GM23248 (cell line): ENCODE measurements at regions not wholly inside any gene's neighbourhood (a gene's known extent, or its start where the extent isn't known, plus 50 kb on each side); places are given as distances from the start of the nearest gene placed in this dataset.

Experiments
- DNase-seq: peaks from one replicate; pipeline ENCODE4 v3.0.0-alpha.2; 2015
- H2AFZ ChIP-seq: fragments of 200-600 bp; sonication (generic); 2 replicates; pipeline ENCODE4 v1.6.1; 2016; ENCODE audit warnings: antibody characterized with exemption
- H3F3A ChIP-seq: fragments of 200-600 bp; sonication (generic); 2 replicates; pipeline ENCODE4 v1.6.1; 2016; ENCODE audit warnings: mild to moderate bottlenecking, antibody characterized with exemption, mixed run types; ENCODE audit not compliant: insufficient read depth
- H3K27ac ChIP-seq: fragments of 200-600 bp; sonication (generic); 2 replicates; pipeline ENCODE4 v1.5.1; 2016; ENCODE audit warnings: mild to moderate bottlenecking
- H3K27me3 ChIP-seq: fragments of 200-600 bp; sonication (generic); replicated peaks from 2 replicates; pipeline ENCODE4 v1.6.1; 2016; ENCODE audit warnings: mild to moderate bottlenecking; ENCODE audit not compliant: insufficient read depth
- H3K36me3 ChIP-seq: fragments of 200-600 bp; sonication (generic); 2 replicates; pipeline ENCODE4 v1.6.1; 2016; ENCODE audit warnings: low read depth, mild to moderate bottlenecking
- H3K4me1 ChIP-seq: fragments of 200-600 bp; sonication (generic); 2 replicates; pipeline ENCODE4 v1.6.1; 2016; ENCODE audit warnings: mild to moderate bottlenecking; ENCODE audit not compliant: insufficient read depth
- H3K4me2 ChIP-seq: fragments of 200-600 bp; sonication (generic); one replicate; pipeline ENCODE4 v1.6.1; 2016; ENCODE audit warnings: mild to moderate bottlenecking; ENCODE audit not compliant: unreplicated experiment
- H3K4me3 ChIP-seq: fragments of 200-600 bp; sonication (generic); 2 replicates; pipeline ENCODE4 v1.5.1; 2016; ENCODE audit warnings: mild to moderate bottlenecking
- H3K79me2 ChIP-seq: fragments of 200-600 bp; sonication (generic); 2 replicates; pipeline ENCODE4 v1.6.1; 2016; ENCODE audit warnings: mild to moderate bottlenecking; ENCODE audit not compliant: insufficient read depth
- H3K9ac ChIP-seq: fragments of 200-600 bp; sonication (generic); 2 replicates; pipeline ENCODE4 v1.6.1; 2016; ENCODE audit warnings: mild to moderate bottlenecking
- H3K9me2 ChIP-seq: fragments of 200-600 bp; sonication (generic); 2 replicates; pipeline ENCODE4 v1.6.1; 2016; ENCODE audit warnings: mixed run types, mild to moderate bottlenecking, moderate library complexity; ENCODE audit not compliant: insufficient read depth
- H3K9me3 ChIP-seq: fragments of 200-600 bp; sonication (generic); one replicate; pipeline ENCODE4 v1.6.1; 2017; ENCODE audit warnings: low read depth
- H4K20me1 ChIP-seq: fragments of 200-600 bp; sonication (generic); 2 replicates; pipeline ENCODE4 v1.6.0; 2016; ENCODE audit not compliant: insufficient read depth
- EZH2 ChIP-seq: fragments of 200-600 bp; sonication (generic); IDR thresholded peaks from 2 replicates; pipeline ENCODE4 v1.6.1; 2018; ENCODE audit warnings: antibody characterized with exemption, mild to moderate bottlenecking; ENCODE audit not compliant: insufficient read depth, poor library complexity, severe bottlenecking
- EZH2phosphoT487 ChIP-seq: fragments of 200-600 bp; sonication (generic); IDR thresholded peaks from 2 replicates; pipeline ENCODE4 v1.6.1; 2018; ENCODE audit warnings: antibody characterized with exemption, moderate library complexity, mild to moderate bottlenecking, low read depth; ENCODE audit not compliant: insufficient read depth
- WGBS, 2 experiments: methylation state at CpG; one replicate each; pipeline ENCODE4 v1.1.6; 2015 to 2017; ENCODE audit warnings: low lambda C conversion rate in 2 of 2, low coverage in 1 of 2; ENCODE audit errors: missing lambda C conversion rate in 2 of 2; 5-methylcytosine and 5-hydroxymethylcytosine counted together
- in situ Hi-C: fragments of 300-500 bp; cut with MboI; formaldehyde crosslinking; loops from 2 replicates; pipeline ENCODE4 v1.15.0; 2020

DNA sequence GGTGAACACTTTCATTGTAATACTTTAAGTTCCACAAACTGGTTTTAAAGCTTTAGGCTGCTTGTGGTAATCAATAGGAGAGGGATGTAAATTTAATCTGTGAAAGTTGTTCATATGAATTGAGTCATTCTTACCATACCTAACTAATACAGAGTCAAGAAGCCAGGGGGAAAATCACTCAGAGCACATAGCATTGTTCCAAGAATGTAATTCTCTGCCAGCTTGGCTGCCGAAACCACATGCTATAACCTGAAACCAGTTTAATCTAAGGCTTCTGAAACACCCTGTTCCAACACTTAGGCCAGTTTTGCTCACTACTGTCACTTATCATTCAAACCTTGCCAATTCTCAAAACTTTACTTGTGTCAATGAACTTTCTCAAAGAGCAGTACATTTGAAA lies 528.8 kb upstream of the GRAMD2B start:
- Histone ChIP-seq H3K27ac (no peak overlapping the region), H3K36me3 (no peaks in the 10 kb centered on the region), H3K9me2 (no peaks in the 10 kb centered on the region), H3K79me2 (no peaks in the 10 kb centered on the region), H4K20me1 (no peaks in the 10 kb centered on the region), H3F3A (no peaks in the 10 kb centered on the region), H3K9ac (no peak overlapping the region), H3K4me1 (no peaks in the 10 kb centered on the region), H3K4me2 (no peak overlapping the region), H3K9me3 (no peaks in the 10 kb centered on the region), H3K4me3 (no peak overlapping the region), H3K27me3 (no peaks in the 10 kb centered on the region), H2AFZ (no peak overlapping the region)
- WGBS, 2 experiments = 74 to 86% methylated on average over 1 of the region's 1 CpG
- in situ Hi-C loops = no loop called here
- TF ChIP-seq EZH2phosphoT487 (no peak), EZH2 (no peak)
- no peak for DNase-seq

DNA sequence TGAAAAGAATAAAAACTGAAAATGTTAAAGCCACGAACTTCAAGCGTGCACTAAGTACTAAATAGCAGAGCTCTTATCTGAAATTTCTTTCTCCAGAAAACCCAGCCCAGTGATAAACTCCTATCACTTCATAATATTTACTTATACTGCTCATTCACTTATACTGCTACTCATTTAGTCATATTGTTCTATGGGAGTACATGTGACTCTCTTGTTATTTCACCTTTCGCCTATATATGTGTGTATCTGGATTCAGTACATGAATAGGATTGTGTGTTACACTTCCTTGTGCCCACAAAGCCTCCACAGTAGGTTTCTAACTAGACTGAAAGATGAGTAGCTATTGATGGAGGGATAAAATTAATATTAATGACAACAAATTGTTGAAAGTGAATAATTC lies 526.8 kb upstream of the GRAMD2B start:
- WGBS, 2 experiments = 47 to 56% methylated on average over 3 of the region's 3 CpGs
- in situ Hi-C loops = no loop called here
- Histone ChIP-seq H3K27me3 (no peaks in the 10 kb centered on the region), H3K9me3 (no peaks in the 10 kb centered on the region), H3K27ac (no peak overlapping the region), H4K20me1 (no peaks in the 10 kb centered on the region), H3K4me2 (no peak overlapping the region), H3K4me1 (no peaks in the 10 kb centered on the region), H3K4me3 (no peak overlapping the region), H3K36me3 (no peaks in the 10 kb centered on the region), H3K9ac (no peak overlapping the region), H3K9me2 (no peaks in the 10 kb centered on the region), H3F3A (no peaks in the 10 kb centered on the region), H3K79me2 (no peaks in the 10 kb centered on the region), H2AFZ (no peak overlapping the region)
- no peak for DNase-seq
- TF ChIP-seq EZH2phosphoT487 (no peak), EZH2 (no peak)

DNA sequence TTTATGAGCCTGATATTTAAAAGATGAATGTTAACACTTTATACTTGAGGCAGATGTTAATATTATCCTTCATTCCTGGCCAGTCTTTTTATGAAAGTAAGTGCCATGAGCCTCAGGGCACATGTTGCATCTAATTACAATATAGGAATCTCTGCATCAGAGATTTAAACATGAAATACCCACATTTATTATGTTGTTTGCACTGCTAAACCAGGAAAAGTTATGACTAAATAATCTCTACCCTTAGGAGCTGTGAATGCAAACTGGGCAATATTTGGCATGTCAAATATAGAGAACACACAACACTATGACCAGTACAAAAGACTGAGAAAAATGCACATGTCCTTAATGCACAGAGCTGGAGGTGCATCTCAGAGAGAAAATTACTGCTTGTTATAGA lies 526.1 kb upstream of the GRAMD2B start:
- in situ Hi-C loops = no loop called here
- no peaks in the 10 kb centered on the region for H3K36me3 ChIP-seq
- no peak overlapping the region for H2AFZ ChIP-seq
- no peaks in the 10 kb centered on the region for H3K27me3 ChIP-seq
- no peak for TF ChIP-seq EZH2
- TF ChIP-seq EZH2phosphoT487 = no peak
- H3K9me3 ChIP-seq = no peaks in the 10 kb centered on the region
- H4K20me1 ChIP-seq = no peaks in the 10 kb centered on the region
- no peak overlapping the region for H3K9ac ChIP-seq
- no peaks in the 10 kb centered on the region for H3K79me2 ChIP-seq
- no peaks in the 10 kb centered on the region for H3K9me2 ChIP-seq
- H3F3A ChIP-seq = no peaks in the 10 kb centered on the region
- H3K4me2 ChIP-seq = no peak overlapping the region
- no peak overlapping the region for H3K4me3 ChIP-seq
- DNase-seq = no peak
- H3K4me1 ChIP-seq = no peaks in the 10 kb centered on the region
- no peak overlapping the region for H3K27ac ChIP-seq

DNA sequence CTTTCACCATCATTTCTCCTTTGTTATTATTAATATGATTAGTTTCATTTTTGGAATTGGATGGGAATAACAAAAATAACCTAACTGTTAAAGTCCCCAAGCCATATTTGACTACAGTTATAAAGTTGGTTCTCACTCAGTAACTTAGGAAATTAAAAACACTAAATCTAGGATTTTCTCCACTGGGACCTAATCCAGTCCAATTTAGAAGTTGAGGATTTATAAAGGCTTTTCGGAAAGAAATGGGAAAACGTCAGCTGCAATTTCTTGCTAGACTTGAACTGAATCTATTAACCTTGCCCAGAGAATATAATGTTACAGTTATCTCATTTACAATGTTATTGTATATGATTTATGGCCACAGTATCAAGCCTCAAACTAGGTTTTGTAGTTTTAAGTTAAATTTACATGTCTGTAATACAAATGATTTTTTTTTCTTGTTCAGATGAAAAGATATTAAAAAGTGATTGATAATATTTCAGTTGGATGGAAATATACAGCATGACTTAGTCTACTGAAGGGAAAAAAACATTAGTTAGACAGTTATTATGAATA lies 524.3 kb upstream of the GRAMD2B start:
- no peaks in the 10 kb centered on the region for H3K9me2 ChIP-seq
- no peak for DNase-seq
- WGBS, 2 experiments = 21 to 25% methylated on average over 2 of the region's 2 CpGs
- no peak overlapping the region for H3K9ac ChIP-seq
- no peak overlapping the region for H2AFZ ChIP-seq
- no peaks in the 10 kb centered on the region for H3K27me3 ChIP-seq
- H4K20me1 ChIP-seq = no peaks in the 10 kb centered on the region
- no peaks in the 10 kb centered on the region for H3F3A ChIP-seq
- TF ChIP-seq EZH2 (no peak), EZH2phosphoT487 (no peak)
- H3K4me2 ChIP-seq = no peak overlapping the region
- no peaks in the 10 kb centered on the region for H3K36me3 ChIP-seq
- H3K4me1 ChIP-seq = no peaks in the 10 kb centered on the region
- H3K27ac ChIP-seq = no peak overlapping the region
- H3K79me2 ChIP-seq = no peaks in the 10 kb centered on the region
- in situ Hi-C loops = no loop called here
- H3K4me3 ChIP-seq = no peak overlapping the region
- no peaks in the 10 kb centered on the region for H3K9me3 ChIP-seq

DNA sequence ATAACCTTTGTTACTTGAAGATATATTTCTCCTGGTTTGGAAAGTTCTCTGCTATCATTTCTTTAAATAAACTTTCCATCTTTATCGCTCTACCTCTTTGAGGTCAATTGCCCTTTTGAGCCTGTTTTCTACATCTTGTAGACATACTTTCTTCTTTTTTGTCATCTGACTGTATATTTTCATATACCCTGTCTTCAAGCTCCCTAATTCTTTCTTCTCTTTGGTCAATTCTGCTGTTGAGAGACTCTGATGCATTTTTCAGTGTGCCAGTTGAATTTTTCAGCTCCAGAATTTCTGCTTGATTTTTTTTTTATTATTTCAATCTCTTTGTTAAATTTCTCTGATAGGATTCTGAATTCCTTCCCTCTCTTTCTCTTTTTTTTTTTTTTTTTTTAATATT lies 511.2 kb upstream of the GRAMD2B start:
- H2AFZ ChIP-seq = no peak overlapping the region
- no peak overlapping the region for H3K4me2 ChIP-seq
- no peak overlapping the region for H3K4me3 ChIP-seq
- no peaks in the 10 kb centered on the region for H3K9me3 ChIP-seq
- WGBS, 2 experiments = 67 to 88% methylated on average over 1 of the region's 1 CpG
- H3K27ac ChIP-seq = no peak overlapping the region
- no peaks in the 10 kb centered on the region; the same call in 1 of the 2 replicates for H3K27me3 ChIP-seq
- in situ Hi-C loops = no loop called here
- H4K20me1 ChIP-seq = no peaks in the 10 kb centered on the region
- H3K79me2 ChIP-seq = no peaks in the 10 kb centered on the region
- H3F3A ChIP-seq = no peaks in the 10 kb centered on the region
- no peak for DNase-seq
- TF ChIP-seq EZH2phosphoT487 (no peak), EZH2 (no peak)
- H3K9ac ChIP-seq = no peak overlapping the region
- H3K4me1 ChIP-seq = no peaks in the 10 kb centered on the region
- H3K9me2 ChIP-seq = no peaks in the 10 kb centered on the region
- H3K36me3 ChIP-seq = no peaks in the 10 kb centered on the region
